Globus pallidus (tissue), 1 donor: ENCODE measurements at regions not wholly inside any gene's neighbourhood (a gene's known extent, or its start where the extent isn't known, plus 50 kb on each side); places are given as distances from the start of the nearest gene placed in this dataset.

Experiments
- DNase-seq: peaks from one replicate; pipeline ENCODE4 v3.0.0-alpha.2; 2015; ENCODE audit warnings: low spot score

DNA sequence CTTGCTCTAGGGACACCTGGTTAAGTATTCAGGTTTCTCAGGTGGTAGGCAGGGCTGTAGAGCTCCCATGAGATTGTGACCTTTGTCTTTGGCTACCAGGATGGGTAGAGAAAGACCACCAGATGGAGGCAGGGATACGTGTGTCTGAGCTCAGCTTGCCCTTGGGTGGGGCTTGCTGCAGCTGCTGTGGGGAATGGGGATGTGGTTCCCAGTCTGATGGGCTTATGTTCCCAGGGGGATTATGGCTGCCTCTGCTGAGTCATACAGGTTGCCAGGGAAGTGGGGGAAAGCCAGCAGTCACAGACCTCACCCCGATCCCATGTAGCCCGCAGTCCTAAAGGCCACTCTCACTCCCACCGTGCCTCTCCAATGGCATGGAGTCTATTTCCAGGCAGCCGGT is 659.9 kb upstream of the KLF12 start:
- no peak for DNase-seq

GRCh38 chr13:74784959-74785358 is 650.8 kb upstream of the KLF12 start:
- no peak for DNase-seq

DNA sequence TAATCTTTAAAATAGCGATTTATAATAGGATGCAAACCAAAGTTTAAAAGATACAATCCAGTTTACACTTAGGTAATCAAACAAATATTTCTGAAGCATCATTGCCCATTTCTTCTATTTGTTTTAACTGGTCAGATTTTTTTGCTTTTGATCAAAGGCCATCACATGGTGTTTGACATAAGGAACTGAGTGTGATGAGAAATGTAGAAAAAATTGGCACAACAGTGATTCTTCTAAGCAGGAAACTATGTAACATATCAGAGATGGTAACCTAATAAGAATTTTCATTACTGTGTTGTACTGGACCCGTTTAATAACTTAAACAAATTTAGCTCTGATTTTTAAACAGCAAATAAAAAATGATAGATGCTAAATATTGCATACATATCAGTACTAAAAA is 644.7 kb upstream of the KLF12 start:
- DNase-seq = no peak

DNA sequence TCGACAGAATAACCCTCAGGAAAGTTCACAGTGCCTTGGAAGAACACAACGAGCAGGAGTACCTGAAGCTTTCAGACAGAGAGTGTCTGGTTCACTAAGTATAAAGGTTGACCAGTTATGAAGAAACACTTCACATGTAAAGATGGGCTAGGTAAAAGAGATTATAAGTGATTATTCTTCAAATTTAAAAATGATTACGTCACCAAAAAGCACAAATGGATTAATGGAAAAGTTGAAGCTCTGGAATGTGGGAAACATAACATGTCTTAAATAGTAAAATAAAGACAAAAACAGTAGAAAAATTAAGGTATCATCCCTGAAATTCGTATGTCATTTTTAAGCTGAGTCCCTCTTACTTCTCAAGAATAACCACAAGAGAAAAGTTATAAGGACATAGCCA is 643.9 kb upstream of the KLF12 start:
- no peak for DNase-seq

GRCh38 chr13:74774264-74774663 is 640.1 kb upstream of the KLF12 start:
- DNase-seq = no peak

DNA sequence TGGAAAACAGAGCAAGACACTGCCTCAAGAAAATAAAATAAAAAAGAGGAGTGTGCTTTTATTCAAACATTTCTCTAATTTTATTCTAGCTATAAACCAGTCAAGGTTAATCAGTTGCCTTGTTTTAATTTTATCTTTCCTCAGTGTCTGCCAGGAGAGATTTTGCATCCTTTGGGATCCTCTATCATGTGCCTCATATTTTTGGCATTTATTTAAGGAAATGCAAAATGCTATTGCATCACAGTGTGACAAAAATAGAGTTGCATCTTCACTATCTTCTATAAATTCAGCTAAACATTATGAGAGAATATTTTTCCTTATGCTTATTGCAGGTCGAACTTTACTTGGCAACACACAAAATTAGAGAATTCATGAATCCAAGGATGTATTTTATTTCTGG is 639.0 kb upstream of the KLF12 start:
- DNase-seq = no peak

- no peak for DNase-seq
Observed at GRCh38 chr13:74771964-74772363, 637.8 kb upstream of the KLF12 start.

GRCh38 chr13:74770361-74770760 is 636.2 kb upstream of the KLF12 start:
- DNase-seq = no peak

- no peak for DNase-seq
Observed at GRCh38 chr13:74769333-74769732, 635.1 kb upstream of the KLF12 start.

GRCh38 chr13:74768521-74769085 is 634.4 kb upstream of the KLF12 start:
- DNase-seq = no peak

DNA sequence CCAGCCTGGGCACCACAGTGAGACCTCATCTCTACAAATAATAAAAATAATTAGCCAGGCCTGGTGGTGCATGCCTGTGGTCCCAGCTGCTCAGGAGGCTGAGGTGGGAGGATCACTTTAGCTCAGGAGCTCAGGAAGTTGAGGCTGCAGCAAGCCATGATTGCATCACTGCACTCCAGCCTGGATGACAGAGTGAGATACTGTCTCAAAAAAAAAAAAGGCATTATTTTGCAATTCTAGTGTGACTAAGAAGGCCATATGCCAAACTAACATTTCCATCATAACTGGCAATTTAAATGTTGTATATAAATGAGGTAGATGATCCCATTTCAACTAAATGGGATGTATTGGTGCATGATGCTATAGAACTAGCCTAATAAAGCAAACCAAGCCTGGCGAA is 632.8 kb upstream of the KLF12 start:
- DNase-seq = no peak

DNA sequence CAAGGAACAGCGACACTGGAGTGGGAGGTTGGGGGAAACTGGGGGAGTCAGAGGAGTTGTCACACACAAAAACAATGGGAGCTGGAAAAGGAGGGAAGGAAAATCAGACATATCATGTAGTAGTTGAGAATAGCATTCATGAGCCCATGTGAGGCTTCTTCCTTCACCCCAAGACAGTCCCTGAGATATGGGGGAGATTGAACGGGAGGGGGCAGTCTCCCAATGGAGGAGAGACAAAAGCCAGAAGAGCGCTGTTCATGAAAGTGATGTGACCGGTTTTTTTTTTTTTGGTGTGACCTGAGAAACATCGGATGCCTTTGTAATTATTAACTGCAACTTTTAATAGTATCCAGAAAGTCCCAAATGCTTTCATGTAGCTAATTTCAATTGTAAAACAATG is 631.8 kb upstream of the KLF12 start:
- no peak for DNase-seq

DNA sequence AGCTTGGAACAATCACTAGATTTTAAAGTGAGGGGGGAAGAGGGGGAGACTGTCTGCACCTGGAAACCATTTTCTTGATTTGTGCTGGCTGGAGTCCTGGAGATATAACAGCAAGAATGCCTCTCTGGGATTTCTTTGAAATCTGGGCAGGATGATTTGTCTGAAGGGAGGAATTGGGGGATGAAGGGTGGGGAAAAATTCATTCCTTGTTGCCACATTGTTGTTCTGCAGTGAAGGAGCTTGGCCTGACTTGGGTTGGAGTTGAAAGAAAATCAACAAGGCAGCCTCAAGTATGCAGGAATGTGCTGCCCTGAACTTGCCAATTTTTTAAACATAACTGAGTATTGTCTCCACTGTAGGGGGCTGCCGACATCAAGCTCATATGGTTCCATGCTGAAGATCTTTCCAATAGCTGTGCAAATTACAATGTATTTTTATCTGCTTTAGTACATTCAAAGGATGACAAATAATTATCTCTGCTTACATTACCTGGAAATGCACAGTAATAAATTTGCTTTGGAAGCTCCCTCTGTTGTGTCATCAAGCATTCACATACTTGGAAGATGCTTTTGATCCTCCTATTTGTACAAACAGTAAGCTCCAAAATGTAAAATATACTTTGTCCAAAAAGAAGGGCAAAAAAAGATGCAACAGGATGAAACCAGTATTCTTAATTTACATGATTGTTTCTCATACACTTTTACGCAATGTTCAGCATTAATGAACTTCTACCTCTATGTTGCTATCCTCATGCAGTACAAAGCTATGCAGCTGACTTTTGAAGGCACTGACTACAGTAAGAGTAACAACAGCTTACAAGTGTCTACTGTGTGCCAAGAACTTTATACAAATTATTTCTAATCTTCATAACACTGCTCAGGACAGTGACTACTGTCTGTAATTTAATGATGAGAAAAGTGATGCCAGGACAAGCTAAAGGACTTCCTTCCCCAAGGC is 627.9 kb upstream of the KLF12 start:
- DNase-seq = no peak

DNA sequence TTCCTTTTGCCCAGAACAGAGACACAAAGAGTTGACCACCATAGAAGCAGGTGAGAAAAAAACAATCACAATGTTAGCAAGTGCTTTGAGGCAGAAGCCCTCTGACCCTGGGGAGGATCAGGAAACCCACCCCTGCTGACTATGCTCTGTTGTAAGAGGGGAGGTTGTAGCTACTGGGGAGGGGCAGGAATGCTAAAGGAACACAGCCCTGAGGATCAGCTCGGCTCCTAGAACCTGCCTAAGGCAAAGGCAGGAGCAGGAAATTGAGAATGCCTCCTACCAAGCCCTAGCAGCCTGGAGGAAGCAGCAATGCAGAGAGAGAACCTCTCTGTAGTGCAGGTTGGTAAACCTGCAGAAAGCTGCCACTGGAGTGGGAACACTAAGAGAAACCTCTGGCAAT is 624.0 kb upstream of the KLF12 start:
- no peak for DNase-seq

GRCh38 chr13:74755065-74755464 is 620.9 kb upstream of the KLF12 start:
- DNase-seq = no peak

GRCh38 chr13:74751739-74752138 is 617.5 kb upstream of the KLF12 start:
- DNase-seq = no peak

GRCh38 chr13:74747186-74747955 is 613.2 kb upstream of the KLF12 start:
- DNase-seq = no peak

- DNase-seq = no peak
Observed at GRCh38 chr13:74743992-74744391, 609.8 kb upstream of the KLF12 start.

- no peak for DNase-seq
Observed at GRCh38 chr13:74741732-74742131, 607.5 kb upstream of the KLF12 start.

GRCh38 chr13:74732736-74733385 is 598.7 kb upstream of the KLF12 start:
- DNase-seq = no peak

DNA sequence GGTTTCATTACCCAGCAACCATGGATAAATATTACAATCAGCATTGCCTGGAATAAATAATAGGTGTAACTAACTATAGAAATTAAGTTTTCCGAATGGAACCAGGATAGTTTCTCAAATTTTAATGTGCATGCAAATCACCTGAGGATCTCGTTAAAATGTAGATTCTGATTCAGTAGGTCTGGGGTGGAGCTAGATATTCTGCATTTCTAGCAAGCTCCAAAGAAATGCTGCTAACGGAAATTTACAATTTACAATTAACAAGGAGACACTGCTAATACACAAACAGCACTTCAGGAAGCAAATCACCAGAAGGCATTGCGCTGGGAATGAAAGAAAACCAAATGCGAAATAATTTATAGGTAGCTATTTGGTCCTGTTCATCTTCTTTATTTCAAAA is 597.5 kb upstream of the KLF12 start:
- no peak for DNase-seq

DNA sequence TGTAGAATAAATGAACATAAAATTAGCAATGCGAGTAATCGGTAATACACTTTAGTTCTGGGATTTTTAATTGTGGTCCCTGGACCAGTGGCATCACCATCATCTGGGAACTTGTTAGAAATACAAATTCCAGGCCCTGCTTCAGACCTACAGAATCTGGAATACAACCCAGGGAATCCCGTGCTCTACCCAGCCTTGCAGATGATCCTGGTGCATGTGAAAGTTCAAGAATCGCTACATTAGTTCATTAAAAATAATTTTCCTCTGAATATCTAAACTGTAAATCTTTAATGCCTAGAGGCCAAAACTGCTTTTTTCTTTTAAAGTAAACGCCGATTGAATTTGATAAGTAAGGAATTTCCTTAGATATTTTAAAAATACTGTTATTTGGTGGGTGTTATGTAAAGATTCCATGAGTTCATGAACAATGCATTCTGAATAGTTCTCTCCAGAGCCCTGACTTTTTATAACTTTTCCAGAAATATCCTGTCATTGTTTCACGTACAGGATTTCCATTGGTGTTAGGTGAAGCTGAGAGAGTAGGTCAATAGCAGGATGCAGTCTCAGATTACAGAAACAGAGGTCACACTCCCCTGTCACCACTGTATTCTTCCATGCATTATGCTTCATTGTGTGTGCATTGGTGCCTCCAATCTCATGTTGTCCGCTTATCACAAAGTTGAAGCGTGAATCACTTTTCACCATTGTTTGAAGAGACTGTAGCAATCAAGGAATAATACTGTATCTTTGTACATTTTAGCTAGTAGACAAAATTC is 596.5 kb upstream of the KLF12 start:
- DNase-seq = no peak
